GM12878 (cell line): ENCODE measurements at regions not wholly inside any gene's neighbourhood (a gene's known extent, or its start where the extent isn't known, plus 50 kb on each side); places are given as distances from the start of the nearest gene placed in this dataset.

Source experiments
- ATF2 ChIP-seq: IDR thresholded peaks from 2 replicates; pipeline ENCODE4 v1.6.1; 2012; ENCODE audit warnings: low read length, inconsistent platforms
- CREM ChIP-seq: IDR thresholded peaks from 2 replicates; pipeline ENCODE4 v1.6.1; 2014; ENCODE audit warnings: antibody characterized with exemption, low read depth
- E4F1 ChIP-seq: fragments of 450-650 bp; IDR thresholded peaks from 2 replicates; pipeline ENCODE4 v1.6.1; 2018; ENCODE audit warnings: borderline replicate concordance, mild to moderate bottlenecking; ENCODE audit not compliant: partially characterized antibody
- FOS ChIP-seq: IDR thresholded peaks from 3 replicates; pipeline ENCODE4 v1.6.1; 2011; ENCODE audit warnings: borderline replicate concordance; ENCODE audit not compliant: insufficient read length; ENCODE audit errors: extremely low read depth
- HCFC1 ChIP-seq: fragments of 150-350 bp; IDR thresholded peaks from 2 replicates; pipeline ENCODE4 v1.6.1; 2014; ENCODE audit warnings: low read length
- HSF1 ChIP-seq: fragments of 150-350 bp; IDR thresholded peaks from 2 replicates; pipeline ENCODE4 v1.6.1; 2014; ENCODE audit warnings: mild to moderate bottlenecking, low read depth, low read length
- IRF5 ChIP-seq: fragments of 450-650 bp; IDR thresholded peaks from 2 replicates; pipeline ENCODE4 v1.6.1; 2017; ENCODE audit warnings: borderline replicate concordance
- JUNB ChIP-seq: IDR thresholded peaks from 2 replicates; pipeline ENCODE4 v1.6.1; 2016; ENCODE audit warnings: antibody characterized with exemption, mild to moderate bottlenecking
- PBX3 ChIP-seq: IDR thresholded peaks from 2 replicates; pipeline ENCODE4 v1.6.1; 2011; ENCODE audit warnings: mild to moderate bottlenecking, low read depth, low read length, moderate library complexity; ENCODE audit not compliant: insufficient replicate concordance
- REST ChIP-seq: IDR thresholded peaks from 2 replicates; pipeline ENCODE4 v1.6.1; 2012; ENCODE audit warnings: mild to moderate bottlenecking, low read depth, low read length
- SIN3A ChIP-seq: IDR thresholded peaks from 2 replicates; pipeline ENCODE4 v1.6.1; 2012; ENCODE audit warnings: low read depth, low read length, improper control_type of control experiment
- USF1 ChIP-seq: IDR thresholded peaks from 2 replicates; pipeline ENCODE4 v1.6.1; 2011; ENCODE audit warnings: borderline replicate concordance, low read depth, mild to moderate bottlenecking, moderate library complexity, mixed read lengths, low read length; ENCODE audit not compliant: insufficient read depth; ENCODE audit errors: extremely low read length

- no peak for TF ChIP-seq REST
- no peak for TF ChIP-seq USF1
- no peak for TF ChIP-seq HSF1
- TF ChIP-seq IRF5 = no peak
- no peak for TF ChIP-seq E4F1
- TF ChIP-seq ATF2 = no peak
- no peak for TF ChIP-seq CREM
- TF ChIP-seq JUNB = no peak
- TF ChIP-seq FOS = no peak
- no peak for TF ChIP-seq HCFC1
- TF ChIP-seq SIN3A = no peak
- TF ChIP-seq PBX3 = no peak
Observed at GRCh38 chr13:78732445-78733017, 73.6 kb upstream of the OBI1 start (continued).
